ENCODE measurements at regions not wholly inside any gene's neighbourhood (a gene's known extent, or its start where the extent isn't known, plus 50 kb on each side); places are given as distances from the start of the nearest gene placed in this dataset.

DNA sequence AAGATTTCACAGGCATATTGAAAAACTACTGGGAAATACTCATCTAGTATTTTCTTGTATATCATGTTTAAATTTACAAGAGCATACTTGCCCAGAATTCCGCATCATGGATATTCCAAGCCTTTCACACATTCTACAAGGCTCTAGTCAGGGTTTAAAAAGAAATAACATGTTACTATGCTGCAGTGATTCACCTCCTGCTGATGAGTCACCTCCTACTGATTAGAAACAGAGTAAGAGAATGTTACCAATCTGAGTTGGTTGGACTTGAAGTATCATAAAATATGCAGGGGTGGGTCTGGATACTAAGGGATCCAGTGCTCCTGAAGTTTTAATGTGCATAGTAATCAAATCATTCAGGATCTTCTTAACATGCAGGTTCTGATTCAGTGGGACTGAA, 192.0 kb upstream of the ANK2 start:
- TF ChIP-seq EZH2 (IDR thresholded peaks at IDR 0.05; ENCODE audit: low read length) = no peak
- TF ChIP-seq, protein P1, sequence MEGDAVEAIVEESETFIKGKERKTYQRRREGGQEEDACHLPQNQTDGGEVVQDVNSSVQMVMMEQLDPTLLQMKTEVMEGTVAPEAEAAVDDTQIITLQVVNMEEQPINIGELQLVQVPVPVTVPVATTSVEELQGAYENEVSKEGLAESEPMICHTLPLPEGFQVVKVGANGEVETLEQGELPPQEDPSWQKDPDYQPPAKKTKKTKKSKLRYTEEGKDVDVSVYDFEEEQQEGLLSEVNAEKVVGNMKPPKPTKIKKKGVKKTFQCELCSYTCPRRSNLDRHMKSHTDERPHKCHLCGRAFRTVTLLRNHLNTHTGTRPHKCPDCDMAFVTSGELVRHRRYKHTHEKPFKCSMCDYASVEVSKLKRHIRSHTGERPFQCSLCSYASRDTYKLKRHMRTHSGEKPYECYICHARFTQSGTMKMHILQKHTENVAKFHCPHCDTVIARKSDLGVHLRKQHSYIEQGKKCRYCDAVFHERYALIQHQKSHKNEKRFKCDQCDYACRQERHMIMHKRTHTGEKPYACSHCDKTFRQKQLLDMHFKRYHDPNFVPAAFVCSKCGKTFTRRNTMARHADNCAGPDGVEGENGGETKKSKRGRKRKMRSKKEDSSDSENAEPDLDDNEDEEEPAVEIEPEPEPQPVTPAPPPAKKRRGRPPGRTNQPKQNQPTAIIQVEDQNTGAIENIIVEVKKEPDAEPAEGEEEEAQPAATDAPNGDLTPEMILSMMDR (optimal IDR thresholded peaks at IDR 0.05 in 1 of 3, IDR thresholded peaks at IDR 0.05 in 1 of 3, conservative IDR thresholded peaks at IDR 0.05 in 1 of 3; ENCODE audit: extremely low read depth in 1 of 3, insufficient read depth in 2 of 3, low read length in 3 of 3) = no peak
- H3K27ac ChIP-seq (ENCODE audit: control insufficient read depth, insufficient read depth, low read length) = peak overlapping the region; percentile 64
- no peak overlapping the region for H3K9ac ChIP-seq (ENCODE audit: control insufficient read depth, extremely low read depth, insufficient read depth, low read length)
- H3K9me3 ChIP-seq (ENCODE audit: control insufficient read depth, low read depth, low read length) = no peaks in the 10 kb centered on the region
- no peaks in the 10 kb centered on the region for H3K36me3 ChIP-seq (ENCODE audit: control insufficient read depth in 2 of 2, extremely low read depth in 1 of 2, insufficient read depth in 2 of 2, low read length in 2 of 2)
- no peak overlapping the region for H2AFZ ChIP-seq (ENCODE audit: control insufficient read depth, low read length)
- H3K4me1 ChIP-seq (ENCODE audit: control insufficient read depth, extremely low read depth, insufficient read depth, low read length) = peaks cover 17% of the 10 kb centered on the region
- no peaks in the 10 kb centered on the region for H4K20me1 ChIP-seq (ENCODE audit: control insufficient read depth, extremely low read depth, insufficient read depth, low read length)
- no peaks in the 10 kb centered on the region for H3K79me2 ChIP-seq (ENCODE audit: control insufficient read depth, insufficient read depth, low read length)
- H3K27me3 ChIP-seq (ENCODE audit: control insufficient read depth, extremely low read depth, insufficient read depth, low read length) = no peaks in the 10 kb centered on the region
- DNase-seq (ENCODE audit: low read depth, low spot score) (peak; percentile 92), FAIRE-seq (peak; percentile 91)
- H3K4me3 ChIP-seq (ENCODE audit: control insufficient read depth in 2 of 3, extremely low read depth in 1 of 3, insufficient read depth in 2 of 3, low read depth in 1 of 3, low read length in 3 of 3) = no peak overlapping the region
- no peaks in the 10 kb centered on the region for H3K9me1 ChIP-seq (ENCODE audit: control insufficient read depth, extremely low read depth, insufficient read depth, low read length)
- dilution Hi-C loops (cut with MboI; ENCODE audit: extremely low pct_ligation_motif_present, low sequenced_read_pairs) = no loop called here
- H3K4me2 ChIP-seq (ENCODE audit: control insufficient read depth, extremely low read depth, insufficient read depth, low read depth, low read length) = peak overlapping the region; percentile 62

DNA sequence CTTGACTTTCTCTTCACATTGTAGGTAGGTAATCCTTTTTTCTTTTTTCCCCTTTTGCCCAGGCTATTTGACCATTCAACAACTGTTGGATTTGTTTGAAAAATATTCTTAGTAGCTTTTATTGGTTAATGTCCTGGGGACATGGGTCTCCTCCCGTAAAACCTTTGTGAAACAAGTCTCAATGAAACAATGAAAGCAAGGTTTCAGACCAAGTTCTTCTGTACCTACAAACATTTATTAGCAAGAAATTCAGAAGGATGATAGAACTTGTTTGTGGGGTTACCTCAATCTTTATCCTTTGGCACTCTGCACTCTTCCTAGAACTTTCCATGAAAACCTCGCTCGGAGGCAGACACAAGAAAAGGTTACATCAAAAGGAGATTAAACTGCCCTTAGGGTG, 190.7 kb upstream of the ANK2 start:
- no peak for DNase-seq (ENCODE audit: low read depth, low spot score)
- Histone ChIP-seq H3K9me1 (ENCODE audit: control insufficient read depth, extremely low read depth, insufficient read depth, low read length) (no peaks in the 10 kb centered on the region), H3K4me3 (ENCODE audit: control insufficient read depth in 2 of 3, extremely low read depth in 1 of 3, insufficient read depth in 2 of 3, low read depth in 1 of 3, low read length in 3 of 3) (no peak overlapping the region), H3K4me2 (ENCODE audit: control insufficient read depth, extremely low read depth, insufficient read depth, low read depth, low read length) (no peak overlapping the region), H4K20me1 (ENCODE audit: control insufficient read depth, extremely low read depth, insufficient read depth, low read length) (no peaks in the 10 kb centered on the region), H3K27me3 (ENCODE audit: control insufficient read depth, extremely low read depth, insufficient read depth, low read length) (no peaks in the 10 kb centered on the region), H3K79me2 (ENCODE audit: control insufficient read depth, insufficient read depth, low read length) (no peaks in the 10 kb centered on the region), H3K4me1 (ENCODE audit: control insufficient read depth, extremely low read depth, insufficient read depth, low read length) (peaks cover 17% of the 10 kb centered on the region), H3K9ac (ENCODE audit: control insufficient read depth, extremely low read depth, insufficient read depth, low read length) (no peak overlapping the region), H2AFZ (ENCODE audit: control insufficient read depth, low read length) (no peak overlapping the region), H3K27ac (ENCODE audit: control insufficient read depth, insufficient read depth, low read length) (no peak overlapping the region), H3K36me3 (ENCODE audit: control insufficient read depth in 2 of 2, extremely low read depth in 1 of 2, insufficient read depth in 2 of 2, low read length in 2 of 2) (no peaks in the 10 kb centered on the region), H3K9me3 (ENCODE audit: control insufficient read depth, low read depth, low read length) (no peaks in the 10 kb centered on the region)
- TF ChIP-seq, protein P1 (optimal IDR thresholded peaks at IDR 0.05 in 1 of 3, IDR thresholded peaks at IDR 0.05 in 1 of 3, conservative IDR thresholded peaks at IDR 0.05 in 1 of 3; ENCODE audit: extremely low read depth in 1 of 3, insufficient read depth in 2 of 3, low read length in 3 of 3) = no peak
- TF ChIP-seq EZH2 (IDR thresholded peaks at IDR 0.05; ENCODE audit: low read length) = no peak
- dilution Hi-C loops (cut with MboI; ENCODE audit: extremely low pct_ligation_motif_present, low sequenced_read_pairs) = no loop called here
- FAIRE-seq = no peak

Measured in keratinocyte (primary cell).